Upper lobe of left lung (tissue), 6 donors: ENCODE measurements at regions not wholly inside any gene's neighbourhood (a gene's known extent, or its start where the extent isn't known, plus 50 kb on each side); places are given as distances from the start of the nearest gene placed in this dataset.

Experiments
- ATAC-seq, 2 donors: fragments of 200-7000 bp; cut with Tn5 transposase; one replicate each; pipeline ENCODE4 v1.9.1; 2022; ENCODE audit warnings: mild to moderate bottlenecking in 2 of 2, moderate library complexity in 2 of 2; ENCODE audit not compliant: low FRiP score in 2 of 2
- DNase-seq, 2 donors: peaks; one replicate each; pipeline ENCODE4 v3.0.0-alpha.2; 2019 to 2020
- H3K27ac ChIP-seq, 4 donors: fragments of 200-600 bp; sonication (generic); one replicate each; pipeline ENCODE4 v1.5.1; 2016 to 2019
- H3K27me3 ChIP-seq, 4 donors: fragments of 200-600 bp; sonication (generic); one replicate each; pipeline ENCODE4 v1.5.1; 2017 to 2019
- H3K36me3 ChIP-seq, 4 donors: fragments of 200-600 bp; sonication (generic); one replicate each; pipeline ENCODE4 v1.5.1; 2016 to 2019
- H3K4me1 ChIP-seq, 4 donors: fragments of 200-600 bp; sonication (generic); one replicate each; pipeline ENCODE4 v1.5.1; 2018 to 2019
- H3K4me3 ChIP-seq, 4 donors: fragments of 200-600 bp; sonication (generic); one replicate each; pipeline ENCODE4 v1.5.1; 2017 to 2019; ENCODE audit warnings: mild to moderate bottlenecking in 2 of 4, moderate library complexity in 1 of 4
- H3K9me3 ChIP-seq, 4 donors: fragments of 200-600 bp; sonication (generic); one replicate each; pipeline ENCODE4 v1.5.1; 2018 to 2019
- CTCF ChIP-seq, 6 experiments: fragments of 450-650 bp in 4 of 6; fragments of 200-600 bp in 2 of 6; sonication (generic) in 2 of 6; IDR thresholded peaks; one replicate each; pipeline ENCODE4 v1.5.1; 2016 to 2019; ENCODE audit warnings: antibody characterized with exemption in 6 of 6
- EP300 ChIP-seq, 4 donors: sonication (generic); formaldehyde crosslinking; IDR thresholded peaks; one replicate each; pipeline ENCODE4 v1.5.1; 2017; ENCODE audit warnings: antibody characterized with exemption in 4 of 4, control low read depth in 2 of 4
- POLR2A ChIP-seq, 4 donors: fragments of 450-650 bp; IDR thresholded peaks; one replicate each; pipeline ENCODE4 v1.5.1; 2016 to 2017; ENCODE audit warnings: antibody characterized with exemption in 4 of 4, mild to moderate bottlenecking in 2 of 4
- POLR2AphosphoS5 ChIP-seq, 2 donors: sonication (generic); formaldehyde crosslinking; IDR thresholded peaks; one replicate each; pipeline ENCODE4 v1.5.1; 2017; ENCODE audit warnings: antibody characterized with exemption in 2 of 2
- WGBS, 2 donors: methylation state at CpG; one replicate each; pipeline ENCODE4 v1.1.5; 2017 to 2018; 5-methylcytosine and 5-hydroxymethylcytosine counted together
- donor health status: DM: no; HTN: no; CAD: no; lungs with moderate emphysema.
- donor health status: DM: no; HTN: yes; CAD: no; lungs with severe emphysema.

GRCh38 chr1:75673885-75674284, 50.6 kb upstream of the ACADM start:
- no peaks in the 10 kb centered on the region for H3K9me3 ChIP-seq
- H3K36me3 ChIP-seq: no peaks in the 10 kb centered on the region
- ATAC-seq: no peak

More at GRCh38 chr1:75673885-75674284, 50.6 kb upstream of the ACADM start:
- Histone ChIP-seq H3K4me1 (no peaks in the 10 kb centered on the region), H3K27ac (no peak overlapping the region), H3K4me3 (no peak overlapping the region), H3K27me3 (no peaks in the 10 kb centered on the region)
- DNase-seq: no peak
- no peak for TF ChIP-seq EP300 (IDR thresholded peaks at IDR 0.05)
- TF ChIP-seq POLR2A (IDR thresholded peaks at IDR 0.05): no peak
- no peak for TF ChIP-seq CTCF (IDR thresholded peaks at IDR 0.05)
- TF ChIP-seq POLR2AphosphoS5 (IDR thresholded peaks at IDR 0.05): no peak
- WGBS, 2 donors: 88 to 94% methylated on average over 1 of the region's 1 CpG
